GM19397 (cell line): ENCODE measurements at regions not wholly inside any gene's neighbourhood (a gene's known extent, or its start where the extent isn't known, plus 50 kb on each side); places are given as distances from the start of the nearest gene placed in this dataset.
"Not testable (repeated sequence)": the region's sequence is repeated elsewhere in the genome, so short reads cannot be mapped to it uniquely, and the experiment has no call there.

Experiments
- ATAC-seq: cut with Tn5 transposase; IDR thresholded peaks from one replicate; pipeline ENCODE4 v1.9.1; 2021; ENCODE audit warnings: mild to moderate bottlenecking, moderate library complexity; ENCODE audit not compliant: unreplicated experiment

DNA sequence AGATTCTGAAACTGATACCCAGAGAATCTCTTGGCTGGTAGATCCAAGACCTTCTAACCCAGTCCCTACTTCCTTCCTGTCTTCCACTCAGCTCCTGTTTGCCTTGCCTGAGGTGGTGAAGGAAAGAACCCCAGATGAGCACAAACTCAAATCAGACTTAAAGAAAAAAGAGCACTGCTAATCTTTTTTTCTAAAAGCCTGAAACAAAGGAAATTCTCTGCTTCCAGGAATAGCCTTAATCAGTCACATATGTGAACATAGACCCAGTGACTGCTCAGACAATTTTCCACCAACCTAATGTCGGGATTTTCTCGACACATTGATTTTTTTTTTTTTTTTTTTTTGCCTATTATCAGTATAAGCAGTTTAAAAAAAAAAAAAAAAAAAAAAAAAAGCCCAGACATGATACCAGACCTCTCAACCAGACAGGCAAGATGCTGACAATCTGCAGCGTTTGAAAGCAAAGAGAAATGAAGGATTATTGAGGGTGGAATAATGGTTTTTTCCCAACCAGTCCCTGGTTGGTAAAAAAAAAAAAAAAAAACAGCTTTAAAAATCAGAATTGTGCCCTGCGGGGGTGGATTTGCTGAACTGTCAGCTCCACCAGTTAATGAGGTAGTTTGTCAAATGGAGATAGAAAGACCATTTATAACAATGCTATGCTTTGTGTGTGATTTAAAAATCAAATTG, 256.8 kb upstream of the RARB start:
- ATAC-seq, result no peak

DNA sequence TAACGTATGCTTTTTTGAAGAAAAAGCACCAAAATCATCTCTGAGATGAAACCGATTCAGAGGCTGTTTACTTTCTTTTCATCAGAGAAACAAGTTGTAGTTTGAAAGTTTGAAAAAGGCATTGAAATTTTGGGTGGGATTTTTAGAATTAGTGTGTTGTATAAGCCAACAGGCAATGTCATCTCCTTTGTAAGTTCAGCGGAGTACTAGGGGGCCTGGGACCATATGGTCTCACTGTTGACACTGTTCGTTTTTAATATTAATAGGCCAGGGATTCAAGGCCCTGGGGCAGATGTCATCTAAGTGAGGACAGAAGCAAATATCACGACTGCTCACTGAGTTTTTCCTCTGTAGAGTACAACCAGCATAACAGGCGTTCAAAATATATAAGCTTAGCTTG, 256.2 kb upstream of the RARB start:
- ATAC-seq, result no peak

DNA sequence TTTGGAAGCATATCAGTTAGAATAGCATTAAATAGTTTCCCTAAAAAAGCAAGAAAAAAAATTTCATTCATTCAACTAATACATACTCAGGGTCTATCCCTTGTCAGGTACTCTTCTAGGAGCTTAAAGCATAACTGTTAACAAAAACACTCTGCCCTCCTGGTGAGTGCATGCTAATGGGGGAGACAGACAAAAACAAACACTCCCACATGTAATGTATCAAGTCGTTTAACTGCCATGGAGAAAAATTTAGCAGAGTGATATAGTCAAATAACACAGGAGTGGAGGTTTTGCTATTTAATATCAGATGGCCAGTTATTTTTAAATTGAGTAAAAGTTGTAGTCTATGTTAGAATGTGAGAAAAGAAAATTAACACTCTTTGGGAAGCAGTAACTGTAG, 254.5 kb upstream of the RARB start:
- ATAC-seq, result no peak

DNA sequence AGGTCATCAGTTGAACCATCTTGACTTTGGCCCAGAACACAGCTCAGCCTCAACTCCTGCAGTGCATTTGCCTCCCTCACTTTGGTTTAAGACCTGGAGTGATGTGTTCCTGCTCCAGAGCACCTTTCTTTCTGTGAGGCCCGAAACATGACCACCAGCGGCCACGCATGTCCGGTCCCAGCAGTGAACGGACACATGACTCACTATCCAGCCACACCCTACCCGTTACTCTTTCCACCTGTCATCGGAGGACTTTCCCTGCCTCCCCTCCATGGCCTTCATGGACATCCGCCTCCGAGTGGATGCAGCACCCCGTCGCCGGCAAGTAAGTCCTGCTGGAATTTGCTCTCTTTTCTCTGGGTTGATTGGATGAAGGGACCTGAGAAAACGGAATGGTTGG, 253.8 kb upstream of the RARB start:
- no peak for ATAC-seq

DNA sequence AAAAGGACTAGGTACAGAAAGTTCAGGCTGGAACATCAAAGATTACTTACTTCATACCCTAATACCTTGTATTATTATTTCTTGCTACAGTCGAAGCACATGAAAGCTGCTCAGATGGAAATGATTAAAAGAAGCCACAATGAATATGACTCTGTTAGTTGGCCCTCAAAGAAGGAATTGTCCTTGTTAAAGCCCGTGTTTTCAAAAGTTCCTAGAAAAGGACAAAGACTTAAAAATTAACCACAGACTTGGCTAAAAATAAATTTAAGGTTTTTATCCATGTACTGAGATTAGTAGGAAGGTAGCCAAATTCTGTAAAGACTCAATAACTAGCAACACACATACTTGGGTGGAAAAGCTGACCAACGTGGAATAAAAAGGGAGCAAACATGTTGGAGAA, 251.0 kb upstream of the RARB start:
- no peak for ATAC-seq

DNA sequence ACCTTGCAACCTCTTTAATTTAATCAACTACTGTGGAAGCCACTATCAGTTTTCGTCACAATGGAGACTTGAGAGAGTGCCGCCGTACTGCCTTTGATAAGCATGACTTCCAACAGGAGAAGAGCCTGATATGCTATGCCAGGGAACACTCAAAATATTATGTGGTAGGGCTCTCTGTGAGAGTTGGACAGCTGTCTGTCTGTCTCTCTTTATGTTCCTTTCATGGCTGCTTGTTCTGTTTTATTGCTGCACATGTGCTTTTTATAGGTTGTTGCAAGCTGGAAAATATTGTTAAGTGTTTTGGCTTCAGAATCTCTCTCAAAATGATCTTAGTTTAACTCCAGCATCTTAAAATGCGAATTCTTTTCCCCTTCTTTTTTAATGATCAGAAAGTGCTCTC, 249.4 kb upstream of the RARB start:
- no peak for ATAC-seq

DNA sequence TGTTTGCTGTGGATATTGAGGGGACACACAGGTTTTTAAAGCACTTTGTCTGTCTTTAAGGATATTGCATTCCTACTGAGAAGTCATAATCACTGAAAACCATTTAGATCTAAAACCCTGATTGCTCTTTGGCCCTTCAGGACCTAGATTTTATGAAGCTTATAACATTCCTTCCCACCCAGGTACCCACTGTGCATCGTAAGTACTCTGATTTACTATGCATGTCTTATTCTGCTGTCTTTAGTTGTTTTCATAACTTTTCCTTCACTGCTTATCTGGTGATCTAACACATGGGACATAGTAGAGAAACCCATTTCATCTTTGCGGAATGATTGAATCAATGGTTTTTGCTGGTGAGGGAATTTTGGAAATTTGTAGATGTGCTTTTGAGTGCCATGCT, 247.0 kb upstream of the RARB start:
- no peak for ATAC-seq

DNA sequence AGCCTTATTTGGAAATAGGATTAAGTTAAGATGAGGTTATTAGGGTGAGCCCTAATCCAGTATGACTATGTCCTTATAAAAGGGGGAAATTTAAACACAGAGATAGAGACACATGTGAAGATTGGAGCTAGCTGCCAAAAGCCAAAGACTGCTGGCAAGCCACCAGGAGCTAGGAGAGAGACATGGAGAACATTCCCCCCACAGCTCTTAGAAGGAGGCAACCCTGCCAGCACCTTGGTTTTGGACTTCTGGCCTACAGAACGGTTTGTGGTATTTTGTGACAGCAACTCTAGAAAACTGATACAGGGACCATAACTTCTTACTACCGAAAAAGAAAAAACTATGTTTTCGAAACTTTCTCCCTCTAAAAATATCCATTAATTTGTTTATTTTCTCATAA, 245.3 kb upstream of the RARB start:
- no peak for ATAC-seq

DNA sequence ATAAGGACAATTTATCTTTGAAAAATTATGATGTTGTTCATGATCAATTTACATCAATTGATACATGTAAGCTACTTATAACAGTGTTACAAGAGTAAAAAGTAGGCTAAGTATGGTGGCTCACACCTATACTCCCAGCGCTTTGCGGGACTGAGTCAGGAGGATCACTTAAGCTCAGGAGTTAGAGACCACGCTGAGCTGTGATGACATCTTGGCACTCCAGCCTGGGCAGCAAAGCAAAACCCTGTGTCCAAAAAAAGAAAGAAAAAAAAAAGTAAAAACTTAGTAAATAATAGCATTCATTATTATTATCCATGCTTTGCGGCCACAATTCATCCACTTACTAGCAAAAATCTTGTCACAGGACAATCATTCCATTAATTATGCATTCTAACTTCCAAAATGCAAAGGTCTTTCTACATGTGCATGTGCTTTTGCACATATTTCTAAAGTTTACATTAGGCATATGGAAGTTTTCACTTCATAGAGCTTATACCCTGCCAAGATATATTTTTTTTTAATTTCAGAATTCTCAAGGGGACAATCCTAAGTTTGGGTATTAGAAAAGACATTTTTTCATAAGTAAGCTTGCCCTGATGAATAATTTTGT, 243.3 kb upstream of the RARB start:
- ATAC-seq, result no peak

DNA sequence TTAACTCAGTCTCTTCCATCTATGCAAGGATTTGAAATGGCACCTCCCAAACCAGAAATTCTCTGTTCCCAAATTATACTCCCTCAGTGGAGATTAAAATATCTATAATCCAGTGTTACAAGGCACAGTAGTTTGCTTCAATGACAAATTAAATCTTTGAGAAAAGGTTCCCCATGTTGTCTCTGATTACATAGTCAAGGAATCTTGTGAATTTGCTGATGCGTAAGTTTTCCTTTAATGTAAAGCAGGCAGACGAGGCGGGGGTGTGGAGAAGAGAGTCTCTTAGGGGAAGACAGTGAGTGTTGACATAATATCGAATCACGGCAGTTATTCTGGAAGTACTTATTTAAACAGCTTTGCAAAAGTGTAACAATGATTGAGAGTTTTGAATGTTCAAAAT, 236.4 kb upstream of the RARB start:
- no peak for ATAC-seq

DNA sequence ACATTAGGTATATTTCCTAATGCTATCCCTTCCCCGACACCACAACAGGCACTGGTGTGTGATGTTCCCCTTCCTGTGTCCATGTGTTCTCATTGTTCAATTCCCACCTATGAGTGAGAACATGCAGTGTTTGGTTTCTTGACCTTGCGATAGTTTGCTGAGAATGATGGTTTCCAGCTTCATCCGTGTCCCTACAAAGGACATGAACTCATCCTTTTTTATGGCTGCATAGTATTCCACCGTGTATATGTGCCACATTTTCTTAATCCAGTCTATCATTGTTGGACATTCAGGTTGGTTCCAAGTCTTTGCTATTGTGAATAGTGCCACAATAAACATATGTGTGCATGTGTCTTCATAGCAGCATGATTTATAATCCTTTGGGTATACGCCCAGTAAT, 228.5 kb upstream of the RARB start:
- not testable (repeated sequence) for ATAC-seq

DNA sequence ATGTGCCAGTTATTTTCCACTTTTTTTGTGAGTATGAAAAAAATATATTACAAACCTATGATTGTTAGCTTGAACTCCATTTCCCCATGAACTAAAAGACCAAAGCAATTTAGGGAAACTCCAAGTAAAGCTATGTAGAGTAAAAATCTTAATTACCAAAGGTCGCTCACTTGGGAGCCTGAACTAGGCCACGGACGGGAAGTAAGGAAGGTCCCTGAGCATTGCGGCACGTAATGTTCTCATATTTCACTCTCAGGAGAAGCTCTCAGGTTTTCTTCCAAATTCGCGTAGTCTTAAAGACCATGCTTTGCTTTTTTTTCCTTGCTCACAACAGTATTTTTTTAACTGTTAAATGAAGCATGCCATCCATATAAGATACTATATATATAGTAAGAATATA, 215.3 kb upstream of the RARB start:
- no peak for ATAC-seq

DNA sequence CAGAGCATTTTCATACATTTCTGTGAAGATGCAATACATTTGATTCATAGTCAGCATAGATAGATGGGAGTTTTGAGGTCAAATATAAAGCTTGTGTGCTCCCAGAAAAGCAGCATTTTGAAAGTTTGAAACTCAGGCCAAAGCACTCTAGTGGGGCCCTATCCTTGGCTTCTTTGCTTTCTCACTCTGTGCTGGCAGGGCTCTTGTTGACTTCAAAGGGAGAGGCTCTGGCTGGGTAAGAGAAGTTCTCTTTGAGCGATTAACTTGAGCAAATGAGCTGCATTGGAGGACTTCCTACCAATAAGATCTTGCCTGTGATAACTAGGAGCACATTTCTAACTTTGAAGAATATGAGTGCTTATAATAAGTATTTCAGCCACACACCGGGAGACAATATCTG, 214.0 kb upstream of the RARB start:
- ATAC-seq, result no peak

DNA sequence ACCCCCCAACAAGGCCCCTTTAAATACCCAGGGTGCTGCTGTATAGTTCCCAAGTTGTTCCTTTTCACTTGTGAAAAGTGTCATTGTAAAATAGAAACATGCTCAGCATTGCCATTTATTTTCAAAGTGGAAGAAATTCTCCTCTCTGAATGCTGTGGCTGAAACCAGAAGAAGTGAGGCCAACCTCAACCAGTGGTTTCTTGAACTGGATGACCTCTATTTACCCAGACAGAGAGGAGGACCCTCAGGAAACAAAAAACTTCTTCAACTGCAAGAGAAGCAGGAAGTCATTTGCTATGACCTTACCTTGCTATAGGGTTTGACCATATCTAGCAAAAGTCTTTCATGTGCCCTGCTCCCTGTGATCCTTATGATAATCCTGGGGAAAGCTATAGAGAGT, 209.7 kb upstream of the RARB start:
- no peak for ATAC-seq

DNA sequence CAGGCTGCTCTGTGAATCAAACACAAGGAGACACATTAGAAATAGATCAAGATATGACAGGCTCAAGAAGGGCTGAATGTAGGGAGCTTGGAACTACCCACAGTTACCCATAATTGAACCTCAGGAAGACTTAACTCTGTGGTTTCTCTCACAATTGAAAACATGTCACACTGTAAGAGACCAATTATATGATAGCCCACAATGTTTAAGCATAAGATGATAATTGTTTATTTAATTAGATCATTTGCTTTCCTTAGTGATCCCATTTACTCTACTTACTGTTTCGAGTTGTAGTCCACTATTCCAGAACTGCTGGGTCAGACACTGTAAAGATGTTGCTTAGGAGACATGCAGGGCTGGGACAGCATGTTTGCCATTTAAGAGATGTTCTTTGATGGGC, 201.3 kb upstream of the RARB start:
- ATAC-seq, result no peak

DNA sequence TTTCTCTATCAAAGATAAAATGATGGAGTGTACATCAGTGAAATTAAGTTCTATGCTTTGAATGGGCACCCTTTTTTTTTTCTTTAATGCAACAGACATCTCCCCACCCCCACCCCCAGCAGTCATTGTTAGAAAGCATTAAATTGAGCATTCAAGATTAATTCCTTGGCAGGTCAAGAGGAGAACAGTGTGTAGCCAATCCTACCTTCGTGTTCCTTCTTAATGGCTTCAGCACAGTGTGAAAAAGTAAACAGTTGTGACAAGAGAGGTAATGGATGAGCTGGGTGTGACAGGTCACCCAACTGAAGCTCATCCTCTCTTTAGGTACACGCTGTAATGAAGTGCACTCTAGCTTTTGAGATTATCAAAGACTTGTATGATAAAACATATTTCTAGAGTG, 198.5 kb upstream of the RARB start:
- ATAC-seq, result no peak

DNA sequence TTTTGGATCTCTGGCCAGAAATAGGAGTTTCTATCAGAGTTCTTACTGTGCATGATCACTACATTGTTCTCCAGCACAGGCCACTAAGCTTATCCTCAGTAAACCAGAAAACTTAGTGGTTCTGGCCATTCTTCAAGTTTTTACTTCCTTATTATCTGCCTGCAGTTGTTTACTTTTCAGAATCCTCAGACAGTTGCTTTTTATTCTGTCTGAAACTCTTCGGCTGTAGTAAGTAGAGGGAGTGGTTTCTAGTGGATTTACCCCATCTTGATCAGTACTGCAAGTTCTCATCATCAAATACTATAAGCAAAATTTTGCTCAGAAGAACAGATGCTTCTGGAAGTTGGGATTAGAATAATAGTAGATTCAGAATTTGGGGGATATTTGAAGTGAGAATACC, 193.0 kb upstream of the RARB start:
- no peak for ATAC-seq

DNA sequence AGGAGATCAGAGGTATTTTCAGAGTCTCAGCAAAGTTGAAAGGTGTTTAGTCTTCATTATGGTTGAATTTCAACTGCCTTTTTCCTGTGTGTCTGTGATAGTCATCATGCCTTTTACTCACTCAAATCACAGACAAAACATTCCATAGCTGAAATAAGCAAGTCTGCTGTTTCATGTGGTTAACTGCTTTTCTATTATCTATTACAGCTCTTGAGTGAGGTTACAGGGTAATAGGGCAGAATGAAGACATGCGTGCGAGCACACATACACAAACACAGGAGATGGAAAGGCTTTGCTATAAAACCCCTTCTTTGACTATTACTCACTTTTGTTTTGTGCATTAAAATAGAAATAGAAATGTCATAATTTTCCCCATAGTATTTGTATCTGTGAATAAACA, 192.6 kb upstream of the RARB start:
- no peak for ATAC-seq

DNA sequence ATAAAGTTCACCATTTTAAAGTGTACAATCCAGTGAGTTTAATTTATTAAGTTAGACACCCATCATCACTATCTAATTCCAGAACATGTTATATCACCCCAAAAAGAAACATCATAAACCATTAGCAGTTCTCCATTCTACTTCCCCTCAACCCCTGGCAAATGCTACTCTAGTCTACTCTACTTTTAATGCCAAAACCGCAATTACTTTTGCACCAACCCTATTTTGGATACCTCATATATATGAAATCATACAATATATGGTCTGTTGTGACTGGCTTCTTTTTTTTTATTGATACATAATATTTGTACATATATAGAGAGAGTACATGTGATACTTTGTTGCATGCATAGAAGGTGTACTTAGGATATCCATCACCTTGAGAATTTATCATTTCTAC, 190.5 kb upstream of the RARB start:
- no peak for ATAC-seq

DNA sequence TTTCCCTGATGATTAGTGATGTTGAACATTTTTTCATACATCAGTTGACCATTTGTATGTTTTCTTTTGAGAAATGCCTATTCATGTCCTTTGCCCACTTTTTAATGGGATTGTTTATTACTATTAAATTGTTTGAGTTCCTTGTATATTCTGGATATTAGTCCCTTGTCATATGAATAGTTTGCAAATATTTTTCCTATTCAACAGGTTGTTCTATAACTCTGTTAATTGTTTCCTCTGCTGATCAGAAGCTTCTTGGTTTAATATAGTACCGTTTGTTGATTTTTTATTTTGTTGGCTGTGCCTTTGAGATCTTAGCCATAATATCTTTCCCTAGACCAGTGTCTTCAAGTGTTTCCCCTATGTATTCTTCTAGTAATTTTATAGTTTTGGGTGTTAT, 189.0 kb upstream of the RARB start:
- no peak for ATAC-seq

DNA sequence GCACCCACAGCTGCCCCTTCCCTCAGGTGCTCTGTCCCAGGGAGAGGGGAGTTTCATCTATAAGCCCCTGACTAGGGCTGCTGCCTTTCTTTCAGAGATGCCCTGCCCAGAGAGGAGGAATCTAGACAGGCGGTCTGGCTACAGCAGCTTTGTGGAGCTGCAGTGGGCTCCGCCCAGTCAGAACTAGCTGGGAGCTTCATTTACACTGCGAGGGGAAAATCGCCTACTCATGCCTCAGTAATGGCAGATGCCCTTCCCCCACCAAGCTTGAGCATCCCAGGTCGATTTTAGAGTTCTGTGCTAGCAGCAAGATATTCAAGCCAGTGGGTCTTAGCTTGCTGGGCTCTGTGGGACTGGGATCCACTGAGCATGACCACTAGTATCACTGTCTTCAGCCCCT, 181.2 kb upstream of the RARB start:
- no peak for ATAC-seq

DNA sequence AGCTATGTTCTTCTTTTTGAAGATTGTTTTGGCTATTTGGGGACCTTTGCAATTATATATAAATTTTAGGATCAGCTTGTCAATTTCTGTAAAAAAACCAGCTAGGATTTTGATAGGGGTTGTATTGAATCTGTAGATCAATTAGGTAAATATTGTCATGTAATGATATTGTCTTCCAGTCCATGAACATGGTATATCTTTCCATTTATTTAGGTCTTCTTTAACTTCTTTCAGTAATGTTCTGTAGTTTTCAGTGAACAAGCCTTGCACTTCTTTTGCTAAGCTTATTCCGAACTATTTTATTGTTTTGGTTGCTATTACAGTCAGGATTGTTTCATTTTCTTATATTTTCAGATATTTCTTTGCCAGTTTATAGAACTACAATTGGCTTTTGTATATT, 175.8 kb upstream of the RARB start:
- no peak for ATAC-seq

DNA sequence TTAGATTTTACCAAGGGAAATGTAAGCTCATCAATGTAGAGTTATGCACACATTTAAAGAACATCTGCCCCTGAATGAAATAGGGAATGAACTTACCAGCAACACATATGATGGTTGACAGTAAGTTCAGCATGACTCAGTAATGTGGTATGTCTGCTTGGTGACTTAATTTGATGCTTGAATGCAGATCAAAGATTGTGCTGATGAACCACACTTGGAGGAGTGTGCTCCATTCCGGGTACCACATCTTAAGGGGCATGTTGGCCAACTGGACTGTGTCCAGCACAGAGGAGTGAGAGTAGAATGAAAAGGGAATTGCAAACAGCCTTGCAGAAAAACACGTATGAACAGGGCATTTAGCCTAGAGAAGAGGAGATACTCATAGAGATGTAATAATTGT, 171.0 kb upstream of the RARB start:
- ATAC-seq, result no peak
